HCT116 (cell line): ENCODE measurements at regions not wholly inside any gene's neighbourhood (a gene's known extent, or its start where the extent isn't known, plus 50 kb on each side); places are given as distances from the start of the nearest gene placed in this dataset.

Experiments used
- ATAC-seq: fragments of 200-7000 bp; cut with Tn5 transposase; 2 replicates; pipeline ENCODE4 v1.9.1; 2020; ENCODE audit warnings: mild to moderate bottlenecking, moderate library complexity
- BruUV-seq: library from RNA; stranded (reverse); fragments of 400-500 nt; replicated peaks from 2 replicates; lab custom pipeline; 2021; lab: Mats Ljungman, UMichigan
- CTCF ChIA-PET: fragments of 300-600 bp; sonication (Branson Sonifier 250); formaldehyde crosslinking; loops from one replicate; lab custom pipeline; 2021; ENCODE audit warnings: antibody characterized with exemption; lab: Charles Lee
- POLR2A ChIA-PET: fragments of 300-600, 350-600 bp; sonication (Branson Sonifier 250); formaldehyde crosslinking; loops from one replicate; lab custom pipeline; 2021; ENCODE audit warnings: antibody characterized with exemption; lab: Charles Lee
- RAD21 ChIA-PET, 2 experiments: fragments of 300-600 bp; sonication (Branson Sonifier 250); formaldehyde crosslinking; loops; one replicate each; lab custom pipeline; 2023; ENCODE audit warnings: low total read pairs in 2 of 2; ENCODE audit not compliant: uncharacterized antibody in 2 of 2, unreplicated experiment in 2 of 2, low non-redundant PET in 1 of 2; lab: Charles Lee
- DNase-seq: peaks from one replicate; pipeline ENCODE4 v3.0.0-alpha.2; 2010; ENCODE audit warnings: low read depth, low spot score
- H2AFZ ChIP-seq: fragments of 200-600 bp; shearing (Covaris generic), sonication (generic); 2 replicates; pipeline ENCODE4 v1.6.1; 2017; ENCODE audit warnings: low read depth, mixed run types, mixed read lengths, antibody characterized with exemption, low read length; ENCODE audit not compliant: poor library complexity, severe bottlenecking
- H3K27ac ChIP-seq: 2 replicates; pipeline ENCODE4 v1.5.1; 2012; ENCODE audit warnings: low read depth, low read length
- H3K27me3 ChIP-seq: fragments of 200-600 bp; sonication (generic); 2 replicates; pipeline ENCODE4 v1.6.1; 2016; ENCODE audit warnings: mixed run types, low read length, mixed read lengths; ENCODE audit not compliant: insufficient read depth
- H3K36me3 ChIP-seq, 2 experiments: fragments of 200-500 bp in 1 of 2; fragments of 200-600 bp in 1 of 2; sonication (Bioruptor generic) in 1 of 2; sonication (generic) in 1 of 2; 2 replicates each; pipeline versions ENCODE4 v1.5.1 to v1.6.1; 2014 to 2016; ENCODE audit warnings: low read length in 2 of 2, inconsistent platforms in 1 of 2, mixed read lengths in 1 of 2, mixed run types in 1 of 2; ENCODE audit not compliant: insufficient read depth in 2 of 2, control insufficient read depth in 1 of 2
- H3K4me1 ChIP-seq, 2 experiments: fragments of 200-600 bp in 1 of 2; sonication (generic) in 1 of 2; 2 replicates each; pipeline versions ENCODE4 v1.5.1 to v1.6.1; 2012 to 2017; ENCODE audit warnings: low read length in 2 of 2, inconsistent platforms in 1 of 2, mild to moderate bottlenecking in 1 of 2, mixed read lengths in 1 of 2, mixed run types in 1 of 2, moderate library complexity in 1 of 2; ENCODE audit not compliant: insufficient read depth in 2 of 2, control insufficient read depth in 1 of 2
- H3K4me2 ChIP-seq: fragments of 200-600 bp; sonication (generic); 2 replicates; pipeline ENCODE4 v1.6.1; 2017; ENCODE audit warnings: mixed run types, low read length, mixed read lengths
- H3K4me3 ChIP-seq, 2 experiments: fragments of 200-600 bp in 1 of 2; sonication (generic) in 1 of 2; replicated peaks in 1 of 2; 2 replicates each; pipeline ENCODE4 v1.5.1; 2011 to 2016; ENCODE audit warnings: low read length in 2 of 2, control low read depth in 1 of 2, low read depth in 1 of 2, mild to moderate bottlenecking in 1 of 2, mixed read lengths in 1 of 2, mixed run types in 1 of 2
- H3K79me2 ChIP-seq: fragments of 200-600 bp; sonication (generic); 2 replicates; pipeline ENCODE4 v1.6.1; 2017; ENCODE audit warnings: mild to moderate bottlenecking, mixed run types, low read length, moderate library complexity, mixed read lengths; ENCODE audit not compliant: insufficient read depth
- H3K9ac ChIP-seq: fragments of 200-600 bp; sonication (generic); 2 replicates; pipeline ENCODE4 v1.6.1; 2016; ENCODE audit warnings: low read length, mixed read lengths
- H3K9me2 ChIP-seq: fragments of 200-600 bp; sonication (generic), shearing (Covaris generic); 2 replicates; pipeline ENCODE4 v1.6.1; 2017; ENCODE audit warnings: mixed run types, mild to moderate bottlenecking, moderate library complexity; ENCODE audit not compliant: insufficient read depth
- H3K9me3 ChIP-seq, 2 experiments: fragments of 200-500 bp in 1 of 2; fragments of 200-600 bp in 1 of 2; sonication (Bioruptor generic) in 1 of 2; sonication (generic) in 1 of 2; 2 replicates each; pipeline ENCODE4 v1.6.1; 2014 to 2017; ENCODE audit warnings: low read length in 2 of 2, mixed read lengths in 2 of 2, inconsistent platforms in 1 of 2, low read depth in 1 of 2, mild to moderate bottlenecking in 1 of 2, mixed run types in 1 of 2, moderate library complexity in 1 of 2; ENCODE audit not compliant: control insufficient read depth in 1 of 2, insufficient read depth in 1 of 2
- H4K20me1 ChIP-seq: fragments of 200-600 bp; sonication (generic), shearing (Covaris generic); 2 replicates; pipeline ENCODE4 v1.6.1; 2017; ENCODE audit warnings: mixed run types, mild to moderate bottlenecking, moderate library complexity; ENCODE audit not compliant: insufficient read depth
- CTCF ChIP-seq, 3 experiments: fragments of 200-600 bp in 1 of 3; sonication (generic) in 1 of 3; IDR thresholded peaks in 2 of 3; conservative IDR thresholded peaks in 1 of 3; 2 replicates each; pipeline ENCODE4 v1.5.1; 2012 to 2017; ENCODE audit warnings: low read depth in 2 of 3, low read length in 2 of 3, antibody characterized with exemption in 1 of 3, borderline replicate concordance in 1 of 3, control low read depth in 1 of 3, mild to moderate bottlenecking in 1 of 3, mixed read lengths in 1 of 3, mixed run types in 1 of 3, moderate library complexity in 1 of 3; ENCODE audit not compliant: insufficient read depth in 1 of 3
- ELF1 ChIP-seq: IDR thresholded peaks from 2 replicates; pipeline ENCODE4 v1.6.1; 2012; ENCODE audit warnings: low read depth, borderline replicate concordance
- JUND ChIP-seq: IDR thresholded peaks from 2 replicates; pipeline ENCODE4 v1.6.1; 2012
- MAX ChIP-seq: IDR thresholded peaks from 2 replicates; pipeline ENCODE4 v1.6.1; 2012
- POLR2A ChIP-seq: IDR thresholded peaks from 2 replicates; pipeline ENCODE4 v1.7.0; 2011; ENCODE audit warnings: borderline replicate concordance; ENCODE audit not compliant: insufficient read depth, insufficient read length; ENCODE audit errors: extremely low read depth
- POLR2AphosphoS5 ChIP-seq: IDR thresholded peaks from 2 replicates; pipeline ENCODE4 v1.6.1; 2011; ENCODE audit warnings: mild to moderate bottlenecking, low read depth, low read length, moderate library complexity
- RAD21 ChIP-seq: IDR thresholded peaks from 2 replicates; pipeline ENCODE4 v1.6.1; 2012; ENCODE audit warnings: low read depth, mild to moderate bottlenecking
- SIN3A ChIP-seq: IDR thresholded peaks from 2 replicates; pipeline ENCODE4 v1.6.1; 2012; ENCODE audit warnings: low read depth
- SRF ChIP-seq: IDR thresholded peaks from 2 replicates; pipeline ENCODE4 v1.6.1; 2012; ENCODE audit warnings: low read depth
- TCF7L2 ChIP-seq: IDR thresholded peaks from 2 replicates; pipeline ENCODE4 v1.7.0; 2011; ENCODE audit warnings: borderline replicate concordance, inconsistent platforms; ENCODE audit not compliant: insufficient read depth, insufficient read length; ENCODE audit errors: extremely low read depth
- ZNF274 ChIP-seq: fragments of 200-500 bp; sonication (Bioruptor generic); IDR thresholded peaks from 2 replicates; pipeline ENCODE4 v1.6.1; 2014; ENCODE audit warnings: mild to moderate bottlenecking, low read depth, low read length, inconsistent platforms
- intact Hi-C: fragments of 100-400 bp; cut with micrococcal nuclease; formaldehyde crosslinking; loops from 2 replicates; pipeline ENCODE4 v1.10.0; 2022

GRCh38 chr21:16258844-16259611 lies 529.2 kb downstream of the USP25 start:
- Histone ChIP-seq H3K27ac (no peak overlapping the region), H2AFZ (no peak overlapping the region), H3K79me2 (no peaks in the 10 kb centered on the region), H3K9ac (no peak overlapping the region), H3K4me2 (no peak overlapping the region), H3K4me3 (no peak overlapping the region), H3K27me3 (no peaks in the 10 kb centered on the region), H3K9me2 (no peaks in the 10 kb centered on the region), H4K20me1 (no peaks in the 10 kb centered on the region), H3K9me3 (peaks cover 14 to 18% of the 10 kb centered on the region in 2 experiments; a peak in 2 of 4 replicates)
- RAD21 ChIA-PET = no interaction called here
- ATAC-seq = no peak
- intact Hi-C loops = no loop called here
- CTCF ChIA-PET = no interaction called here
- BruUV-seq = no TSS peak
- TF ChIP-seq POLR2AphosphoS5 (no peak), SIN3A (no peak), JUND (no peak), CTCF (IDR thresholded peaks at IDR 0.05 in 2 of 3, conservative IDR thresholded peaks at IDR 0.05 in 1 of 3; ENCODE audit: borderline replicate concordance in 1 of 3, insufficient read depth in 1 of 3, low read depth in 2 of 3, low read length in 2 of 3) (no peak), MAX (no peak), TCF7L2 (no peak), RAD21 (no peak), SRF (no peak), ZNF274 (no peak), POLR2A (no peak), ELF1 (no peak)
- TF ChIP-seq, all 23 proteins: peak for 0
- POLR2A ChIA-PET = no interaction called here
- Histone ChIP-seq H3K4me1 (no peaks in the 10 kb centered on the region), H3K36me3 (no peaks in the 10 kb centered on the region)
- DNase-seq = no peak
